Astrocyte of the spinal cord (primary cell): ENCODE measurements at regions not wholly inside any gene's neighbourhood (a gene's known extent, or its start where the extent isn't known, plus 50 kb on each side); places are given as distances from the start of the nearest gene placed in this dataset.

Source experiments
- DNase-seq: peaks from one replicate; pipeline ENCODE4 v3.0.0; 2011; ENCODE audit warnings: low read depth, low spot score
- H3K4me3 ChIP-seq: 2 replicates; pipeline ENCODE4 v1.5.1; 2011; ENCODE audit warnings: low read depth, mild to moderate bottlenecking, low read length, moderate library complexity
- CTCF ChIP-seq: IDR thresholded peaks from 2 replicates; pipeline ENCODE4 v1.5.1; 2012; ENCODE audit warnings: low read depth, mild to moderate bottlenecking, low read length, inconsistent platforms
- in situ Hi-C: cut with HindIII; loops from 2 replicates; pipeline ENCODE4 v1.10.0; 2017; ENCODE audit warnings: low sequenced_read_pairs

- no peak for TF ChIP-seq CTCF
- in situ Hi-C loops = no loop called here
- DNase-seq = no peak
- no peak overlapping the region for H3K4me3 ChIP-seq
Observed at GRCh38 chr7:155147624-155148023, 77.5 kb downstream of the HTR5A start.

DNA sequence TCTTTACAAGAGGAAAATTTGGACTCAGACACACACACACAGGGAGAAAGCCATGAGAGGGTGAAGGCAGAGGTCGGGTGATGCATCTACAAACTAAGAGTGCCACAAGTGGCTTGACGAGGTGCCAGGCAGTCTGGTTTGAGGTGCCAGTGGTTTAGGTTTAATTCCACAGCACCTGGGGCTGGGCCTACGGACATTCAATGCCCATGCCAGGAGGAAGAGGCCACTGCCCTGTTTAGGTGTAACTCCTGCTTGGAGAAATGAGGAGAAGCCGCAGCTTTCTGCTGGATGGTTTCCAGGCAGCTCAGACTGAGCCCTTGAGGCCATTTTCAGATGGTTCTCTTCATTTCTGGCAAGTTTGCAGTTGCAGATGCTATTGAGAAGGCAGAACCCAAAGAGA, 83.6 kb downstream of the HTR5A start:
- no peak for TF ChIP-seq CTCF
- in situ Hi-C loops = no loop called here
- no peak for DNase-seq
- H3K4me3 ChIP-seq = no peak overlapping the region

GRCh38 chr7:155154586-155154985, 84.5 kb downstream of the HTR5A start:
- no peak overlapping the region for H3K4me3 ChIP-seq
- no peak for TF ChIP-seq CTCF
- in situ Hi-C loops = no loop called here
- DNase-seq = no peak

DNA sequence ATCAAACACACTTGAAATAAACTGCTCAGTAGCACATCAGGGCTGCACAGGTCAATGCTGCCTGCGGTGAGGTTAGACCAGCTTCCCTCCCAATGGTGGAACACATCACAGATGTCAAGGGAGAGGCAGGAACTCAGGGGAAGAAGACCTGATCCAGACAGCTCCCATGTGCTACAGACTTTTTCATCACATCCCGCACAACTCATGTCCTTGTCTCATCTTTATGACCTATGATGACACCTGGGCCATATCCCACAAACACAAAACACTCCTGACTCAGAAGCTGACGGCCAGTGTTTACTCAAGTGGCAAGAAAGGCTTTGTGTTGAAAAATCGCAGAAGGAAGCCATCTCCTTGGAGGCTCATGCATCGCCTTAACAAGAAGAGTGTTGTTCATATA, 91.6 kb downstream of the HTR5A start:
- TF ChIP-seq CTCF = no peak
- in situ Hi-C loops = no loop called here
- H3K4me3 ChIP-seq = no peak overlapping the region

GRCh38 chr7:155162422-155162821, 92.3 kb downstream of the HTR5A start:
- DNase-seq = no peak
- no peak for TF ChIP-seq CTCF
- no peak overlapping the region for H3K4me3 ChIP-seq
- in situ Hi-C loops = no loop called here

More for the DNA sequence above, 91.6 kb downstream of the HTR5A start:
- no peak for DNase-seq

DNA sequence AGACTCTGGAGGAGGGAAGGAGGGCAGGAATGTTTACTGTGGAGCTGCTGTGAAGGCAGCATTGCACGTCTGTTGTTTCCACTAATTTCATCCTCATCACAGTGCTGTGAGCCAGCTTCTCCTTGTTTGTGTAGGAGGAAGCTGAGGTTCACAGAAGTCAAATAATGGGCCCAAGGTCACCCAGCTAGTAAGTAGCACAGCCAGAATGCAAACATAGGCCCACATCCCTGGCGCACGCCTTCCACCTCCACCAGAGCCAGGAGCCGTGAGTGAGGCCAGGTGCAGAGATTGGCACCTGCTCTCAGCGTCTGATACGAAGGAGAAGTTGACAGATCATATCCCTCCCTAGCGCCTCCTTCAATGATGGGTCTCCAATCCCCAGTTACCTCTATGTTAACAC, 93.6 kb downstream of the HTR5A start:
- in situ Hi-C loops = no loop called here
- no peak for TF ChIP-seq CTCF
- no peak for DNase-seq

GRCh38 chr7:155164316-155164715, 94.2 kb downstream of the HTR5A start:
- in situ Hi-C loops = no loop called here
- no peak for DNase-seq
- TF ChIP-seq CTCF = no peak
- H3K4me3 ChIP-seq = no peak overlapping the region

More for the DNA sequence above, 93.6 kb downstream of the HTR5A start:
- H3K4me3 ChIP-seq = no peak overlapping the region
